Astrocyte of the hippocampus (primary cell): ENCODE measurements at regions not wholly inside any gene's neighbourhood (a gene's known extent, or its start where the extent isn't known, plus 50 kb on each side); places are given as distances from the start of the nearest gene placed in this dataset.
"Not testable (repeated sequence)": the region's sequence is repeated elsewhere in the genome, so short reads cannot be mapped to it uniquely, and the experiment has no call there.

ENCODE experiments used
- DNase-seq: peaks from one replicate; pipeline ENCODE4 v3.0.0; 2011; ENCODE audit warnings: low read depth, low spot score

DNA sequence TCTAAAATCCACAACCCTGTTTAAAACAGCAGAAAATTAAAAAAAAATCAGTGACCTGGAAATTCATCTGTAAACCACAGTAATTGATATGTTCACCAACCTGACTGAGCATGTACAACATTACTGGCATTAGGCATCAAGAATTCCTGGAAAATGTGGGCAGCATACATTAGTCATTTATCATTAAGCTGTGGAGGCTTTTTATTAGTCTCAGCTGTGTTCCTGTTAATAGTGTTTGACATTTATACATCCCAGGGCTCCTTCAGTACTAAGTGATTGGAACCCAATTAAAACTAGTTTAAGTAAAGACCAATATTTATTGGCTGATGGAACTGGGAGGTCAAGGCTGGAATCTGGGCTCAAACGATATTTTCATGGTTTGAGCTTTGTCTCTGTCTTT is 227.3 kb upstream of the GIMD1 start:
- no peak for DNase-seq

DNA sequence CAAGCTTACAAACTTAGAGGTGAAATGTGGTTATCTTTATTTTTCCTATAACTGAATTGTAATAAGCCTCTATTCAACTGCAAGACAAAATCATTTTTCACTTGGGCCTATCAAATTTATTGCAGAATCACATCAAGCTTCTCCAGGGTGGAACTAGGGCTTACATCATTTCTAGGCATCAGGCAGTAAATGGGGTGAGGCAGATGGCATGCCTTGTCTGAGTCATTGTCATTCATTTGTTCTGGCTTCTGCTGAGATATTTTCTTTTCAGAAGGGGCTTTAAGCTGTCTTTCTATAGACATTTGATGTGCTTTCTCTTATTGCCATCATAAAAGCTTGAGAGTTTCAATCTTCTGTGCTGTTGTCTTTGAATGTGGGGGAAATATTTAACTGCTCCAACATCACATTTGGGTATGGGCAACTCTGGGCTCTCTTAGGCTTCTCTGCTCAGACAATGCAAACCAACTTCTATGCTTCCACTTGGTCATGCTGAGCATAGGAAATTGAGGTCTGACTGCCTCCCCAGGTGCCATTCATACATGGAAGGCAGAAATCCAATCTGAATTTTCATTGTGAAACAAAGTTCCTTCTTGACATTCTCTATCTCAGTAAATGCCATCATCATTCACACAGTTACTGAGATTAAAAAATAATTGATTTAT is 225.8 kb upstream of the GIMD1 start:
- no peak for DNase-seq

DNA sequence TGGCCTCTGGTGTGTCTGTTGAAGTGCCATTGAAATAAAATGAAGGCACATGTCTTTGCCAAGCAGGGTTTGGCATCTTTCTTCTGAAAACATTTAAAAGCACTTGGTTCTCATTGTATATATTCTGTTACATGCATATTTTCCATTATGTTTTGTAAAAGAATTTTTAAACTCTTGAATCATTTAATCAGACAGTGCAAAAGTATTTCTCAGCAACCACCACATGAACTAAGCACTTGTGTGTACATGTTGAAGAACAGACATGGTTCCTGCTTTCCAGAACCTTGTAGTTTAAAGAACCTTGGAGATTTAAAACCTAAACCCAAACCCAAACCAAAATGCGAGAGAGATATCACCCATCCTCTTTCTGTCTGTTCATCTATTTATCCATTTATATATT is 220.3 kb upstream of the GIMD1 start:
- DNase-seq = no peak

DNA sequence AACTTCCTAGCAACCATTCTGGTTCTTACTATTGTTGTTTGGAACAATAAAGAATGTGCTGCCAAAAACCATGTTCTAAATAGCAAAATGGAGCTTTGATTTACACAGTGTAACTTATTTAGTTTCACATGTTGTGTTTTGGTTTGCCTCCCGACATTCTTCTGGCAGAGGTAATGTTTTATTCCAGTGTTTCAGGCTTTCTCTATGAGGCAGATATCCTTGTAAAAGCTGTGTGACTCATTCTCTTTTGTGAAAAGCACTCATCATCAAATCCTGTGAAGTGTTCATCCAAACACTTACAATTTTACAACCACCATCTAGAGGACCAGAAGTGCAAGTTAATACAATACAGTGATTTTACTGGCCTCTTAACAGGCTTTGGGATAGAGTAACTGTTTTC is 219.0 kb upstream of the GIMD1 start:
- peak; percentile 64 for DNase-seq

DNA sequence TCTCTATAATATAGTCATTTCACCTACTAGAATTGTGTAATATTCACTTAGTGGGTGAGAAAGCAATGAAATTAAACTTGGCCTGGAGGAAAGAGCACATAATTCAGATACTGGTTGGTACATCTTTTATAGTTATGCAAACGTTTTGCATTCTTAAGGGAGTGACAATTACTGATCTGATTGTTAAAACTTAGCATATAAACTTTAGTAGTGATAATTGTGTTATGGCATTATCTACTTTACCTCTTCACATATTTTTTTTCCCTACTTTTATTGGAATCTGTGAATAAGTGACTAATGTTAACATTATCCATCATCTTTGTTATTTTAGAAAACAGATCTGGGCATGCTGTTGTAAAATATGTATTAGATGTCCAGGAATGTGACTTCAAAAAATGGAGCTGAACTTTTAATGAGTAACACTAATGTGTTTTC is 217.4 kb upstream of the GIMD1 start:
- DNase-seq = no peak

DNA sequence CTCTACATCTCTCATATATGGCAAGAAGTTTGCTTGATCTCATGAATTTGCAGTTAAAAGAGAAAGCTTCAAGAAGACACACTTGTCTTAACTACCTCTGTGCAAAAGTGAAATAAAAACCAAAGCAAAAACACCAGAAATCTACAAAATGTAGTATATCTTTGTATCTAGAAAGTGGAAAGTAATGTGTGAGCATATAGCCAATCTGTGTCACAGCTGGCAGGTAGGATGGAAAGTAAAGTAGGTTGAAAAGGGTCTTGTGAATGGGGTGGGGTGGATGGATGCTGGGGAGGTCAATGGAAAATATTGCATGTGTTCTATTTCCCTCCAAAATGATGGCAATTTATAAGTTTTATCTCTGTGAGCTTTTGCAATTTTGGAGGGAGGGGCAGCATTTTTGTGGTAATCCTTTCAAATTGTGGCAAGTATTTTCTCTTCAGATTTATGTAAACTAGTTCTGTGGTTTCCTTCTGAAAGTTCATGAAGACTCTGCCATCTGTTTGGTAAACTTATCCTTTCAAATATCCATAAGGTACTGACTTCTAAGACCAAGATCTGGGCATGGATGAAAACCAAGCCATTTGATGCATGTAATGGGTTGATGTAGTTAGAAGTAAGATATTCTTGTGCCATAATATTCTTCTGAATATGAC is 215.9 kb upstream of the GIMD1 start:
- peak; percentile 28 for DNase-seq

DNA sequence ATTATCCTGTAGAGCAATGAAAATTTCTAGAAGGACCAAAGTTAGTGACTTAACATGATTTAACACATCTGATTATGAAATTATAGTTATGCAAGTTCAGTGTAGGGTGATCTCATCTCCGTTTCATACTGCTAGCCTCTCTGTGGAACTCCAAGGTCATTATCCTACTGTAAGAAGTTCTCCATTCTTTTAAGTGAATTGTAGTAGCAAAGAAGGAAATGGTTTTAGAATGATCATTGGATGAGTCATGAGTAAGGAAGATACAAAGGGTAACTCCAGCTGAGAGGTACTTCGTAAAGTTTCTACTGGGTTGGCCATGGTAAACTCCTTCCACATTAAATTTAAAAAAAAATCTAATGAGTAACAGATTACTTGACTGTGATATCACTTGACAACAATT is 215.0 kb upstream of the GIMD1 start:
- DNase-seq = peak; percentile 49

DNA sequence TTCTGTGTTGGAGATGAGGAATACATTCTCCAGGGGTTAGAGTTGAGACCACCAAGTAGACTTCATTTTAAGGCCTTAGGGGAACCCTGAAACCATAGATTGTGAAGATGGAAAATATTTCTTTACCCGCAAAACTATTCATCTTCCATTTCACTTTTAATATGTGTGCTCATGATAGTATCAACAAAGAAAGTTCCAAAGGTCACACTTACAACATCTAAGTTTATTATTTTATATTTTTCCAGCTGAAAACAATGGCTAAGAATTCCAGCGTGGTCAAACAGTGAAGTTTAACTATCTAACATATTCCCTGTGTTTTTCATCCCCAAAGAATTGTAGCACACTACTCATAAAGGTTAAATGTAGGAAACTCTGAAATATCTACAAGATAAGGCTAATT is 214.5 kb upstream of the GIMD1 start:
- DNase-seq = no peak

DNA sequence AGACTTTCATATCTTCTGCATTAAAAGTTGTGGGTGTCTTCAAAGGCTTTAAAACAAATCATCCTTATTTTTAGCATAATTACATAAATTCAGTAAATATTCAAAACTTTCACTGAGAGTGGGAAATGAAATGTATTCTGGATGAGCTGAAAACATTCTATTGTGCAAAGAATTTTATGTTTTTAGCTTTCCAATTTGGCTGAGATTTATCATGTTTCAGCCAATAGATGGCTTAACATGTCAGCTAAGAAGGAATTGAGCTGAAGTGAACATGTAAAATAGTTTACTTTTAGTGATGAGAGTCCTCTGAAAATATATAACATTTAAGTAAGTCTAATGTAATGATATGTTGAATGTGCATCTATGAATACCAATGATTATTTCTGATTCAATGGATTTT is 213.5 kb upstream of the GIMD1 start:
- DNase-seq = no peak

DNA sequence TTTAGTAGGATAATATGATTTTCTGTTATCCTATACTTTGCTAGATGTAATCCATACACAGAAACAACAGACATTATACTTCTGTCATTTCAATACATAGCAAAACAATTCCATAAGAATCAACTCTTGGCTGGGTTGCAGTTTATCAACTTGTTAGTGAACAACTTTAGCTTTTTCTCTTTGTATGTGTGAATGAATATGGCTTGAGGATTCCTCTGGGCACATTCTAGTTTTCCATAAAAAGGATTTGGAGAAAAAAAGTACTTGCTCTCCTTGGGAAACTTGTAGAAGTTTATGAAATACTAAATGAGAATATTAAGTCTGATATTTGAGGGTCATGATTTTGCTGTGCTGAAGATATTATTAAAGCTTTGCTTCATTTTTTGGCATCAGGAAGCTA is 210.7 kb upstream of the GIMD1 start:
- no peak for DNase-seq

DNA sequence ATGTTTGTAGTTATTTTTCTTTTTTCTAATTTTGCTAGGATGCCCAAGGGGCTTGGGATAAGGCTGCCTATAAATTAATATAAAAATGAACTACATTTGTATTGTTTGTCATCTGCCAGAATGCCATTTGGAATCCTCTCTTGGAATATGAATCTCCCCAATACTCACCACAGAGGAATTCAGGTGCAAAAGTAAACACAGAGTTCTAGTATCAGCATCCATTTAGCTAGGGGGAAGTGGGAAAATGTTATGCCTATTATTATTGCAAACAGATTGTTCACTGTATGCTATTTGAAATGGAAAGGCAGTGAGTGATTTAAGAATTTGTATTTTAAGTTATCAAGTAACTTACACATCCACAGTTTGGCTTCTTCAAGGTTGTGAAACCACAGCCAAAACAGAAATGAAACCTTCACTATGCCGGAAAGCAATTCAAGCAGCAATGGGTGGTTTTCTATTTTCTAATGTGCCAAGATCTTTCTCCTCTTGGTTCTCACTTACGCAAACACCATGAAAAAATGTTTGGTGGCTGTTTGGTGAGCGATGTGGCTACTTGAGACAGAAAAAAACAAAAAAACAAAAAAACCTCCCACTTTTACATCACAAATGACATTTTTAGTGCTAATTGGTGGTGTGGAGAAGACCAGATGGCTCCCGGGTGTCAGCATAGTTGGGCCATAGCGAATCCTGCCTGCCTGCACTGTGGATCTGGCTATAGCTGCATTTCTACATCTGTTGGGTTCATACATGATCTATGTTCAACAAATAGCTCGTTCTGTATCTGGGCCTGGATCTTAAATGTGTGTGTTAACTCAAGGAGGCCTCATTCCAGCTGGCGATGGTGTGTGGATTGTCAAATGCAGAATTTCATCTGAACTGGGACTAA is 200.8 kb upstream of the GIMD1 start:
- peak; percentile 3 for DNase-seq

DNA sequence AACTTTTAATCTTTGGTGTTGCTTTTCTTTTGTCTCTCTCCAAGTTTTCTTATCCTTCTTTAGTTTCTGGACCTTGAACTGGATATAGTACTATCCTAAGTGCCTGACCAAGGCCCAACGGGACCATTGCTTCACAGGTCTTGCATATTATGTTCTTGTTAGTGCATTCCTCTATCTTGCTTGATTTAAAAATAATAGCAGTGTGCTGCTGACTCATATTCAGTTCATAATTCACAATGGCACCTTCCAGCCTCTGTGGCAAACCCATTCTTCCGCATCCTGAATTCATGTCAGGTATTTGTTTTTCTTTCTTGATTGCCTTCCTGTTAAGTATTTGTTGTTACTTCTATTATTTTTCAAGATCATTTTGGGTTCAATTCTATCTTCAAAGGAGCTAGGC is 197.1 kb upstream of the GIMD1 start:
- DNase-seq = no peak

DNA sequence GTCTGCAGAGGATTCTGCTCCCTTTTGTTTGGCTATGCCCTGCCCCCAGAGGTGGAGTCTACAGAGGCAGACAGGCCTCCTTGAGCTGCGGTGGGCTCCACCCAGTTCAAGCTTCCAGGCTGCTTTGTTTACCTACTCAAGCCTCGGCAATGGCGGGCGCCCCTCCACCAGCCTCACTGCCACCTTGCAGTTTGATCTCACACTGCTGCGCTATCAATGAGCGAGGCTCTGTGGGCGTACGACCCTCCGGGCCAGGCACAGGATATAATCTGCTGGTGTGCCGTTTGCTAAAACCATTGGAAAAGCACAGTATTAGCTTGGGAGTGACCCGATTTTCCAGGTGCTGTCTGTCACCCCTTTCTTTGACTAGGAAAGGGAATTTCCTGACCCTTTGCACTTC is 195.1 kb upstream of the GIMD1 start:
- not testable (repeated sequence) for DNase-seq

DNA sequence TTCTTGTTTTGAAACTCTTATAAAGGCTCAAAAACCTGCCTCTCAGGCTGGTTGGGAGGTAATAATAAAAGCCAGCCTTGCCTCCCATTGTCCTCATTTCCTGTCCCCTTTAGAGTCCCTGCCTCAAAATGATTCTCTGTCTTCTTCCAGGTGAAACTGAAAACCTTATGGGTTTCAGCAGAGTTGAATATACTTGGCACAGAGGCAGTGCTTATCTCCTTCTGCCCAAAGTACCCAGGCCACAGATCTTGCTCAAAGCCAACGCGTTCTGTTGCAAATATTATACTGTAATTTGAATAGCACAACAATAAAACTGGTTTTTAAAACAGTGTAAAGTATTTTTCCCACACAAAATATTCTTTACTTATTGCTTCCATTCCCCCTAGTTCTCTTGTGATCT is 183.1 kb upstream of the GIMD1 start:
- DNase-seq = no peak

DNA sequence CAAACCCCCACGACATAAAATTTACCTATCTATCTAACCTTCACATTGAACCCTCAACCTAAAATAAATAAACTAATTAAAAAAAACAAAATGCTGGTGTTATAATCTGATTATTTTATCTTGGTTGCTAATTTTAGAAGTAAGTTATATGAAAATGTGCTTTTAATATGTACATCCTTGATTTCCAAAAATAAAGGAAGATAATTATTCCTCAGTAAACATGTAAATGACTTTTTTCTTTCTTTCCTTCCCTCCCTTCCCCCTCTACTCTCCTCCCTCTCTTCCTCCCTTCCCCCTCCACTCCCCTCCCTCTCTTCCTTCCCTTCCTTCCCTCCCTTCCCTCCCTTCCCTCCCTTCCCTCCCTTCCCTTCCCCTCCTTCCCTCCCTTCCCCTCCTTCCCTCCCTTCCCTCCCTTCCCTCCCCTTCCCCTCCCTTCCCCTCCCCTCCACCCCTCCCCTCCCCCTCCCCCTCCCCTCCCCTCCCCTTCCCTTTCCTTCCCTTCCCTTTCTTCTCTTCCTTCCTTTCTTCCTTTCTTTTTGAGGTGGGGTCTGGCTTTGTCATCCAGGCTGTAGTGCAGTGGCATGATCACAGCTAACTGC is 180.0 kb upstream of the GIMD1 start:
- DNase-seq = no peak

DNA sequence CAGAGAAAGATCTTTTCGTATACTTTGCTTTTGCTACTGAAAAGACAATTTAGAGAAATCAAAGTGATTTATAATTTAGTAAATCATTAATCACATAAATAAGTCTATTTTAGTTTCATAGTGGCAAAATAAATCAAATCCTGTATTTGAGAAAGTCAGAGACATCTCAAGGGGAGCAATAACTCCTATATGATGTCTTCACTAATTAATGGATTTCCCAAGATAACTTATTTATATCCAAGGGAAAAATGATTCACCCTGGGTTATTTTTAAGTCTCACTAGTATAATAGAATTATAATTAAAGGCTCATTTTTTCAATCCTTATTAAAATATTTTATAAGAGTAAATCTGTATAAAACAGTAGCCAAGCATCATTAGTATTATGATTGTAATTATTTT is 177.8 kb upstream of the GIMD1 start:
- DNase-seq = no peak

DNA sequence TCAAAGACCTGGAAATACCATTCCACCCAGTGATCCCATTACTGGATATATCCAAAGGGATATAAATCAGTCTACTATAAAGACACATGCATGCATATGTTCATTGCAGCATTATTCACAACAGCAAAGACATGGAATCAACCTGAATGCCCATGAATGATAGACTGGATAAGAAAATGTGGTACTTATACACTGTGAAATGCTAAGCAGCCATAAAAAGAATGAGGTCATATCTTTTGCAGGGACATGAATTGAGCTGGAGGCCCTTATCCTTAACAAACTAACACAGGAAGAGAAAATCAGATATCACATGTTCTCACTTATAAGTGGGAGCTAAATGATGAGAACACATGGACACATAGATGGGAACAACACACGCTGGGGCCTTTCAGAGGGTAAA is 174.0 kb upstream of the GIMD1 start:
- not testable (repeated sequence) for DNase-seq

DNA sequence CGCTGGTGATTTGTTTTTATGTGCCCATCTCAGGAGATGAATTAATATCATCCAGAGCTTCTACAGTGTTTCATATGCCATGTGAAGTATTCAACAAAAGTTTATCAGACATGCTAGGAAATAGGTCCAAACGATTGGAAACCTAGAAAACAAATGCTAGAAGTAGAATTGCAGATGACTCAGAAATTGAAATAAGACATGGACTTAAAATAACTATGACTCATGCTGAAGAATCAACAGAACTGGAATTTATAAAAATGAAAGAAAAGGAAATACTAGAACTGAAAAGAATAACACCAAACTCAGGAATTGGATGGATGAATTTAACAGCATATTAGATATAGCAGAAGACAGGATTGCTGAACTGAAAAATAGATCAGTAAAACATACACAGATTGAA is 172.7 kb upstream of the GIMD1 start:
- peak; percentile 23 for DNase-seq

DNA sequence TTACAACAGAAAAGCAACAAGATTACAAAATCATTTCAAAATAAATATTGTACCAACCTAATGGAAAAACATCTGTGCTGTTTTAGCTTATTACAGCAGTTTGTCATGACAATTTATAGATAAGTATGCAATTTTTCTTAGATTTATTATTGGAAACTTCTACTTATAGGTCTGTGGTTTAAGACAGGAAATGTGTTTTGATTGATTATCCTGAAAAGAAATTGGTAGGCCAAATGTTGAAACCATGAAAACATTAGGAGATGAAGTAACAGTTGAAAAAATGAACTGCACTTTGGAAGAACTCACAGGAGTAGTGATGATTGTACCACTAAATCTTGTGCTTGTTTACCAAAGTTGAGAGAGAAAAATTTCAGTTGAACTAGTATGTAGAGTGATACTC is 162.2 kb upstream of the GIMD1 start:
- DNase-seq = no peak

DNA sequence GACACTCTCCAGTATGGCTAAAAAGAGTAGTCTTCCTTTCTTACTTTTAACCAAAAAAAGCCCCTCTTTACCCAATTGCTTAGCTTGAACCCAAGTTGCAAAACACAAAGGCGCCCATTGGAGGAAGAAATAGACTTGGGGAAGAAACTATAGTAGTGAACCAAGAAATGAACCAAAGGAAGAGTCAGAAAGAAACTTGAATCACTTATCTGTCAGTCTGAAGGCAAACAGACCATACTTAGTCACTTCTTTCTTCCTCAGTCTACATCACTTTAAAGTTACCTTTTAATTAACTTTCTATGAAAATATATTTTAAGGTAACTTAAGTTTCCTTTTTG is 161.4 kb upstream of the GIMD1 start:
- no peak for DNase-seq

DNA sequence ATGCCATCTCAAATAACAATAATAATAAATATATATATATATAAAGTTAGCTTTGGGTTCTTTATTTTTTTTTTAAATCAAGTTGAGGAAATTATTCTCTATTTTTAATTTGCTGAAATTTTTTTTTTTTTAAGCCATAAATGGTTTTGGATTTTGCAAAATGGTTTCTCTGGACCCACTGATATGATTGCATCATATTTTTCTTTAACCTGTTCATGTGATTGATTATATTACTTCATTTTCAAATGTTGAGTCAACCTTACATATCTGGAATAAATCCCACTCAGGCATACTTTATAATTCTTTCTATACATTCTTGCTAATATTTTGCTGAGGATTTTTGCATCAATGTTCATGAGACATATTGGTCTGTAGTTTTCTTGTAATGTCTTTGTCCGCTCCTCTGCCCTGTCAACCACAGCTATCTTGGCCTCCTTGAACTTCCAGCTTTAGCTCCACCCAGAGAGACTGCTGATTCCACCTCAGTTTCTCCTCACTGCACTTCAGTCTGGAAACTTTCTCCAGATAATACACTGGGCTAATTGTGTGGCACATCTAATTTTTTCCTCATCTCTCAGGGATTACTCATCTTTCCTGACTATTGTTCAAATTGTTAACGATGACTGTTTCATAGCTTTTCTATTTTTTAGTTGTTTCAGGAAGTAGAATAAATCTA is 160.9 kb upstream of the GIMD1 start:
- peak; percentile 7 for DNase-seq

DNA sequence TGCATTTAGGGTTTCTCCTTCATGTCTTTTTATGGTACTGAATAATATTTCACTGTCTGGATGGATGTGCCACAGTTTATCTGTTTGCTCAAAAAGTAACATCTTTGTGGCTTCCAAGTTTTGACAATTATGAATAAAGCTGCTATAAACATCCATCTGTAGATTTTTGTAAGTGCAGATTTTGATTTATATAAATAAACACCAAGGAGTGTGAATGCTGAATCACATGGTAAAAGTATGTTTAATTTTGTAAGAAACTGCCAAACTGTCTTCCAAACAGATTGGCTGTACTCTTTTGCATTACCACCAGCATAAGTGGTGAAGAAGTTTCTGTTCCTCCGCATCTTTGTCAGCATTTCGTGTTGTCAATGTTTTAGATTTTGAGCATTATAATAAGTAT is 158.7 kb upstream of the GIMD1 start:
- no peak for DNase-seq
